Mesenchymal stem cell (in vitro differentiated cells and primary cell): ENCODE measurements at regions not wholly inside any gene's neighbourhood (a gene's known extent, or its start where the extent isn't known, plus 50 kb on each side); places are given as distances from the start of the nearest gene placed in this dataset.

Experiments used
- DNase-seq: peaks from one replicate; pipeline ENCODE4 v3.0.0-alpha.2; 2013
- H2AFZ ChIP-seq: one replicate; pipeline ENCODE4 v1.6.1; 2013; ENCODE audit warnings: low read depth, mild to moderate bottlenecking, control low read depth, inconsistent platforms, low read length, moderate library complexity
- H2AK5ac ChIP-seq: 2 replicates; pipeline ENCODE4 v1.6.1; 2013; ENCODE audit warnings: low read length, moderate library complexity, mild to moderate bottlenecking, inconsistent platforms; ENCODE audit not compliant: severe bottlenecking
- H2BK120ac ChIP-seq: one replicate; pipeline ENCODE4 v1.6.1; 2013; ENCODE audit warnings: low read depth, mild to moderate bottlenecking, inconsistent platforms, low read length, moderate library complexity
- H2BK12ac ChIP-seq, 2 experiments: one replicate each; pipeline ENCODE4 v1.6.1; 2013; ENCODE audit warnings: inconsistent platforms in 2 of 2, low read length in 2 of 2, mild to moderate bottlenecking in 2 of 2, moderate library complexity in 2 of 2, control low read depth in 1 of 2
- H2BK15ac ChIP-seq: one replicate; pipeline ENCODE4 v1.6.1; 2013; ENCODE audit warnings: mild to moderate bottlenecking, low read depth, inconsistent platforms; ENCODE audit not compliant: poor library complexity, severe bottlenecking
- H2BK5ac ChIP-seq: 2 replicates; pipeline ENCODE4 v1.6.1; 2013; ENCODE audit warnings: low read depth, mild to moderate bottlenecking, low read length, control low read depth, inconsistent platforms; ENCODE audit not compliant: poor library complexity, severe bottlenecking
- H3K14ac ChIP-seq, 2 experiments: one replicate each; pipeline ENCODE4 v1.6.1; 2013; ENCODE audit warnings: inconsistent platforms in 2 of 2, low read length in 2 of 2, control low read depth in 1 of 2, mild to moderate bottlenecking in 1 of 2, moderate library complexity in 1 of 2
- H3K18ac ChIP-seq, 2 experiments: one replicate each; pipeline ENCODE4 v1.6.1; 2013; ENCODE audit warnings: inconsistent platforms in 2 of 2, low read length in 2 of 2, control low read depth in 1 of 2, low read depth in 1 of 2, mild to moderate bottlenecking in 1 of 2
- H3K23ac ChIP-seq, 2 experiments: one replicate each; pipeline ENCODE4 v1.6.1; 2013; ENCODE audit warnings: inconsistent platforms in 2 of 2, low read length in 2 of 2, mild to moderate bottlenecking in 2 of 2, moderate library complexity in 2 of 2, control low read depth in 1 of 2
- H3K27ac ChIP-seq: 2 replicates; pipeline ENCODE4 v1.5.1; 2013; ENCODE audit warnings: mild to moderate bottlenecking, moderate library complexity, low read length, control low read depth, inconsistent platforms; ENCODE audit not compliant: poor library complexity, severe bottlenecking
- H3K27me3 ChIP-seq, 2 experiments: 2 replicates each; pipeline versions ENCODE4 v1.6.1 to v1.7.0; 2013; ENCODE audit warnings: low read length in 2 of 2, mild to moderate bottlenecking in 2 of 2, moderate library complexity in 2 of 2, control low read depth in 1 of 2, inconsistent platforms in 1 of 2; ENCODE audit not compliant: control insufficient read depth in 1 of 2, insufficient read depth in 1 of 2
- H3K36me3 ChIP-seq, 2 experiments: 2 replicates each; pipeline versions ENCODE4 v1.6.1 to v1.7.0; 2013; ENCODE audit warnings: low read length in 2 of 2, control low read depth in 1 of 2, inconsistent platforms in 1 of 2, low read depth in 1 of 2, mild to moderate bottlenecking in 1 of 2; ENCODE audit not compliant: insufficient read depth in 2 of 2, control insufficient read depth in 1 of 2
- H3K4ac ChIP-seq, 2 experiments: one replicate each; pipeline ENCODE4 v1.6.1; 2013; ENCODE audit warnings: inconsistent platforms in 2 of 2, low read length in 2 of 2, mild to moderate bottlenecking in 2 of 2, moderate library complexity in 2 of 2, control low read depth in 1 of 2, low read depth in 1 of 2
- H3K4me1 ChIP-seq: 2 replicates; pipeline ENCODE4 v1.6.1; 2013; ENCODE audit warnings: low read depth, low read length, control low read depth; ENCODE audit not compliant: control insufficient read depth, insufficient read depth
- H3K4me2 ChIP-seq: 2 replicates; pipeline ENCODE4 v1.6.1; 2013; ENCODE audit warnings: low read length, mild to moderate bottlenecking, inconsistent platforms; ENCODE audit not compliant: poor library complexity, severe bottlenecking
- H3K4me3 ChIP-seq, 2 experiments: 2 replicates each; pipeline versions ENCODE4 v1.5.1 to v1.7.0; 2013; ENCODE audit warnings: low read length in 2 of 2, mild to moderate bottlenecking in 2 of 2, control low read depth in 1 of 2, low read depth in 1 of 2; ENCODE audit not compliant: insufficient read depth in 1 of 2
- H3K79me1 ChIP-seq: replicated peaks from 2 replicates; pipeline ENCODE4 v1.6.1; 2013; ENCODE audit warnings: mild to moderate bottlenecking, control low read depth, low read length, inconsistent platforms; ENCODE audit not compliant: poor library complexity, severe bottlenecking
- H3K9ac ChIP-seq: 2 replicates; pipeline ENCODE4 v1.7.0; 2013; ENCODE audit warnings: mild to moderate bottlenecking, low read length, moderate library complexity
- H3K9me3 ChIP-seq: 2 replicates; pipeline ENCODE4 v1.7.0; 2013; ENCODE audit warnings: mild to moderate bottlenecking, low read length; ENCODE audit not compliant: control insufficient read depth
- H4K8ac ChIP-seq: one replicate; pipeline ENCODE4 v1.6.1; 2013; ENCODE audit warnings: inconsistent platforms, mild to moderate bottlenecking, low read length, moderate library complexity
- H4K91ac ChIP-seq: one replicate; pipeline ENCODE4 v1.6.1; 2013; ENCODE audit warnings: mild to moderate bottlenecking, low read length, inconsistent platforms
- WGBS: methylation state at CpG from one replicate; pipeline ENCODE4 v1.1.7; 2013; ENCODE audit warnings: mixed read lengths; 5-methylcytosine and 5-hydroxymethylcytosine counted together

DNA sequence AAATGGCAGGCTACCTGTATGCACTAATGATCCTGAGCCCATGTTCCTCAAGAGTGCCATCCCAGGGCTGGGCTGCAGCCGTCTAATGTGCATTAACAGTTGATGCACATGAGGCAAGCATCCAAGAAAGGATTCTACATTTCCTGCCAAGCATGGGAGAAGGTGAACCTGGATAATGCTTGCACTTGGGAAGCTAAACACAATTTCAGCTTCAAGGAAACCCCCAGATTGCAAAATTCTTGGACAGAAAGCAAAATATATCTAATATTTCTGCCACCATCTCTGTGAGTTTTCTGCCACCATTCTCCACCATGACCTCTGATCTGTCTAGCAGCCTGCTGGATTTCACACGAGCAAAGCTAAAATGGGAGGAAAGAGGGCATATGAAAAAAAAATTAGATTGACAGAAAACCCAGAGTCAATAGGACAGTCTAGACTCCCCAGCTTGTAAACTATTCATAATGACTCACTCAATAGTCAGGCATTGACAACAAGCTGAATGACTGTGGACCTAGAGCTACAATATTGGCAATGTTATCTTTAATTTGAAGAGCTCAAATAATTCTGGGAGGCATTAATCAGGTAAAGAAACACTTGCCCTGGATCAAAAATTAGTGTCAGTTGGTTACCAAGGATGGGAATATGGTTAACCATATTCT lies 91.9 kb upstream of the BCL2L14 start:
- no peak overlapping the region for H3K4ac ChIP-seq
- no peaks in the 10 kb centered on the region for H3K79me1 ChIP-seq
- H2BK15ac ChIP-seq = no peak overlapping the region
- no peak overlapping the region for H2BK12ac ChIP-seq
- H3K9me3 ChIP-seq = no peaks in the 10 kb centered on the region
- no peak overlapping the region for H3K23ac ChIP-seq
- H4K8ac ChIP-seq = no peak overlapping the region
- H3K18ac ChIP-seq = no peak overlapping the region
- H2BK5ac ChIP-seq = no peak overlapping the region
- no peak overlapping the region for H2BK120ac ChIP-seq
- H3K14ac ChIP-seq = no peak overlapping the region
- H3K4me2 ChIP-seq = no peak overlapping the region
- no peak overlapping the region for H2AFZ ChIP-seq
- no peaks in the 10 kb centered on the region for H3K27me3 ChIP-seq
- H4K91ac ChIP-seq = no peak overlapping the region
- no peak overlapping the region for H2AK5ac ChIP-seq
- peak; percentile 16 for DNase-seq
- WGBS = 93% methylated on average over 1 of the region's 2 CpGs
- H3K4me1 ChIP-seq = peaks cover 3% of the 10 kb centered on the region
- no peak overlapping the region for H3K27ac ChIP-seq
- H3K36me3 ChIP-seq = no peaks in the 10 kb centered on the region
- H3K9ac ChIP-seq = no peak overlapping the region
- no peak overlapping the region for H3K4me3 ChIP-seq

GRCh38 chr12:11980115-11980514 lies 90.6 kb upstream of the BCL2L14 start:
- 83% methylated on average over 1 of the region's 2 CpGs for WGBS
- H4K8ac ChIP-seq = no peak overlapping the region
- no peak overlapping the region for H2AK5ac ChIP-seq
- H3K4me3 ChIP-seq = no peak overlapping the region
- H3K9me3 ChIP-seq = no peaks in the 10 kb centered on the region
- H3K23ac ChIP-seq = no peak overlapping the region
- H3K79me1 ChIP-seq = no peaks in the 10 kb centered on the region
- H2BK12ac ChIP-seq = no peak overlapping the region
- DNase-seq = no peak
- H3K4me1 ChIP-seq = peaks cover 3% of the 10 kb centered on the region
- no peak overlapping the region for H2AFZ ChIP-seq
- no peak overlapping the region for H3K27ac ChIP-seq
- no peaks in the 10 kb centered on the region for H3K27me3 ChIP-seq
- no peak overlapping the region for H4K91ac ChIP-seq
- H2BK15ac ChIP-seq = no peak overlapping the region
- H3K14ac ChIP-seq = no peak overlapping the region
- H2BK120ac ChIP-seq = no peak overlapping the region
- no peaks in the 10 kb centered on the region for H3K36me3 ChIP-seq
- no peak overlapping the region for H2BK5ac ChIP-seq
- H3K9ac ChIP-seq = no peak overlapping the region
- H3K18ac ChIP-seq = no peak overlapping the region
- H3K4me2 ChIP-seq = no peak overlapping the region
- H3K4ac ChIP-seq = no peak overlapping the region

DNA sequence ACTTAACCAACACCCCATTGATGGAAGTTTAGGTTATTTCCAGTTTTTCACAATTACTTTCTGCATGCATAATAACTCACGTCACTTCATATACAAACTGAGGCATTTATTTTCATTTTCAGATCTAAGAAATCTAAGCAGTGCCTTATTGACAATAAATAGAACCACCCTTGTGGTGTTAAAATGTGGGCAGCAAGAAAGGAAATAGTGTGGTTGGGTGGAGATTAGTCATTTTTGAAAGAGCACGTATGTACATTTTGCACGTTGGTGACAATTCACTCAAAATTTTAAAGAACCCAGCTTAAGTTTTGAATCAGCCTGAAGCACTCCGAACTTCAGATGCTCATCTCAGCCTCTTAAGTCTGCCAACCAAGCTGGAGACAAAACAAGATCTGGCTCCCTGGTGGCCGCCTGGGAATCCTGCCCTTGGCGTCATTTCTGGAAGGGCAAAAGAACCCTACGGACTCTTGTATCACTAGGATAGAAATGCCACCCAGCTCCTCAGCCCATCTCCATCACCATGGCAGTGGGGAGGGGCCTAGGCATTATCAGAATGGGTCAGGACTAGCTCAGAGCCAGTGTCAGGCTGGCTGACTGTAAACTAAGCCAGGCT lies 89.5 kb upstream of the BCL2L14 start:
- no peak overlapping the region for H3K4ac ChIP-seq
- no peaks in the 10 kb centered on the region for H3K9me3 ChIP-seq
- no peak overlapping the region for H2BK15ac ChIP-seq
- H3K18ac ChIP-seq = no peak overlapping the region
- H3K14ac ChIP-seq = no peak overlapping the region
- H4K8ac ChIP-seq = no peak overlapping the region
- no peak overlapping the region for H3K27ac ChIP-seq
- H2BK12ac ChIP-seq = no peak overlapping the region
- no peaks in the 10 kb centered on the region for H3K79me1 ChIP-seq
- WGBS = 83% methylated on average over 7 of the region's 7 CpGs
- no peak overlapping the region for H4K91ac ChIP-seq
- H3K9ac ChIP-seq = peak overlapping the region; percentile 44
- no peak overlapping the region for H2AFZ ChIP-seq
- no peak overlapping the region for H3K4me2 ChIP-seq
- H3K23ac ChIP-seq = no peak overlapping the region
- no peak overlapping the region for H2BK5ac ChIP-seq
- H3K4me1 ChIP-seq = peaks cover 3% of the 10 kb centered on the region
- no peak overlapping the region for H2BK120ac ChIP-seq
- peak overlapping the region in 1 of 2 experiments; percentile 62 for H3K4me3 ChIP-seq
- no peak for DNase-seq
- H2AK5ac ChIP-seq = no peak overlapping the region
- H3K36me3 ChIP-seq = no peaks in the 10 kb centered on the region
- H3K27me3 ChIP-seq = no peaks in the 10 kb centered on the region

- no peak overlapping the region for H3K18ac ChIP-seq
- H2AFZ ChIP-seq = no peak overlapping the region
- H4K8ac ChIP-seq = no peak overlapping the region
- H3K27ac ChIP-seq = no peak overlapping the region
- H2BK5ac ChIP-seq = no peak overlapping the region
- DNase-seq = no peak
- H3K27me3 ChIP-seq = no peaks in the 10 kb centered on the region
- H2BK12ac ChIP-seq = no peak overlapping the region
- no peak overlapping the region for H3K4me2 ChIP-seq
- no peak overlapping the region for H3K14ac ChIP-seq
- H3K23ac ChIP-seq = no peak overlapping the region
- 86% methylated on average over 2 of the region's 3 CpGs for WGBS
- H3K4me1 ChIP-seq = no peaks in the 10 kb centered on the region
- no peaks in the 10 kb centered on the region for H3K36me3 ChIP-seq
- H2BK120ac ChIP-seq = no peak overlapping the region
- no peak overlapping the region for H3K9ac ChIP-seq
- H3K79me1 ChIP-seq = no peaks in the 10 kb centered on the region
- H2BK15ac ChIP-seq = no peak overlapping the region
- no peak overlapping the region for H3K4me3 ChIP-seq
- no peak overlapping the region for H2AK5ac ChIP-seq
- no peak overlapping the region for H4K91ac ChIP-seq
- no peaks in the 10 kb centered on the region for H3K9me3 ChIP-seq
- no peak overlapping the region for H3K4ac ChIP-seq
Observed at GRCh38 chr12:11984417-11984816, 86.3 kb upstream of the BCL2L14 start.
